ENCODE measurements at regions not wholly inside any gene's neighbourhood (a gene's known extent, or its start where the extent isn't known, plus 50 kb on each side); places are given as distances from the start of the nearest gene placed in this dataset.

- DNase-seq (ENCODE audit: low read depth), result no peak
- TF ChIP-seq CTCF (IDR thresholded peaks at IDR 0.05; ENCODE audit: low read depth, low read length) (no peak), POLR2A (IDR thresholded peaks at IDR 0.05; ENCODE audit: extremely low read depth, insufficient read length) (no peak), MAX (IDR thresholded peaks at IDR 0.05; ENCODE audit: low read depth, low read length) (no peak), MYC (IDR thresholded peaks at IDR 0.05; ENCODE audit: low read depth, low read length) (no peak)
- H3K4me3 ChIP-seq (ENCODE audit: low read depth, low read length), result no peak overlapping the region
Measured at GRCh38 chr5:68648944-68649857, 433.6 kb downstream of the PIK3R1 start.

DNA sequence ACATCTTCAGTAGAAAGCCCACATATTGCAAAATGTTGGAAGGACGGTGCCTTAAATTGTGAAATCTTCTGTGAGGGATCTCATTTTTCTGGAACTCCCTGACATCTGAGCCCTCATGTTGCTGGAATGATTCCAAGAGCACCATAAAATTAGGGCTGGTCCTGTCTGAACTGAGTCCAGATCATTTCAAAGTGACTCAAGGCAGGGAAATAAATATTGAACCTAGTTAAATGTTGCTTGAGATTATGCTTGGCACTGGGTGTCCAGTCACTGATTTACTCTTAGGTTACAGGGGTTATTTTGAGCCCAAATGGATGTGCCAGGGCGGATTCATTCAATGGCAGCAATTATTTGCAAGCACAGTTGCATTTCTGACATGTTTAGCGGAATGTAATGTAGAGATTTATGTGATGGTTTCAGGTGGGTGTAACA, 437.0 kb downstream of the PIK3R1 start:
- no peak for DNase-seq (ENCODE audit: low read depth)
- TF ChIP-seq MYC (IDR thresholded peaks at IDR 0.05; ENCODE audit: low read depth, low read length) (no peak), POLR2A (IDR thresholded peaks at IDR 0.05; ENCODE audit: extremely low read depth, insufficient read length) (no peak), MAX (IDR thresholded peaks at IDR 0.05; ENCODE audit: low read depth, low read length) (no peak), CTCF (IDR thresholded peaks at IDR 0.05; ENCODE audit: low read depth, low read length) (no peak)
- H3K4me3 ChIP-seq (ENCODE audit: low read depth, low read length), result no peak overlapping the region

DNA sequence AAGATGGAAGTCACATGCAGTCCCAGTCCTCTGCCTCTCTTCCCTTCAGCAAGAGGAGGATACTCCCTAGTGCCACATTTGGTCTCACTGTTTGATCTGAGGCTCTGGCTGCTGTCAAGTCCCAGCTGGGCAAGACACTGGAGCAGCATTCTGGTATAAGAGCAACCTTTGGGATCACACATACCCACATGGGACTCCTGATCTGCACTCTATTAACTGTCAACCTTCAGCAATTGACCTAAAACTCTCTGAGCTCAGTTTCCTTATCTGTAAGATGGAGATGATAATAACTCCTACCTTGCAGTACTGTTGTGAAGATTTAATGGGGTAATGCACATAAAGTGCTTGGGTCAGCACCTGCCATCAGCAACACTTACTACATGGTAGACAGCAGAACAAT, 437.9 kb downstream of the PIK3R1 start:
- TF ChIP-seq MYC (IDR thresholded peaks at IDR 0.05; ENCODE audit: low read depth, low read length), result no peak
- TF ChIP-seq MAX (IDR thresholded peaks at IDR 0.05; ENCODE audit: low read depth, low read length), result no peak
- no peak for TF ChIP-seq POLR2A (IDR thresholded peaks at IDR 0.05; ENCODE audit: extremely low read depth, insufficient read length)
- no peak for TF ChIP-seq CTCF (IDR thresholded peaks at IDR 0.05; ENCODE audit: low read depth, low read length)

GRCh38 chr5:68657055-68657961, 436.5 kb upstream of the SLC30A5 start:
- no peak for DNase-seq (ENCODE audit: low read depth)
- H3K4me3 ChIP-seq (ENCODE audit: low read depth, low read length), result no peak overlapping the region
- TF ChIP-seq MYC (IDR thresholded peaks at IDR 0.05; ENCODE audit: low read depth, low read length) (no peak), POLR2A (IDR thresholded peaks at IDR 0.05; ENCODE audit: extremely low read depth, insufficient read length) (no peak), CTCF (IDR thresholded peaks at IDR 0.05; ENCODE audit: low read depth, low read length) (no peak), MAX (IDR thresholded peaks at IDR 0.05; ENCODE audit: low read depth, low read length) (no peak)

More for the DNA sequence above, 437.9 kb downstream of the PIK3R1 start:
- no peak for DNase-seq (ENCODE audit: low read depth)
- no peak overlapping the region for H3K4me3 ChIP-seq (ENCODE audit: low read depth, low read length)

GRCh38 chr5:68658810-68659372, 434.9 kb upstream of the SLC30A5 start:
- no peak for DNase-seq (ENCODE audit: low read depth)
- TF ChIP-seq MYC (IDR thresholded peaks at IDR 0.05; ENCODE audit: low read depth, low read length) (no peak), CTCF (IDR thresholded peaks at IDR 0.05; ENCODE audit: low read depth, low read length) (no peak), MAX (IDR thresholded peaks at IDR 0.05; ENCODE audit: low read depth, low read length) (no peak), POLR2A (IDR thresholded peaks at IDR 0.05; ENCODE audit: extremely low read depth, insufficient read length) (no peak)
- no peak overlapping the region for H3K4me3 ChIP-seq (ENCODE audit: low read depth, low read length)
